ENCODE measurements at regions not wholly inside any gene's neighbourhood (a gene's known extent, or its start where the extent isn't known, plus 50 kb on each side); places are given as distances from the start of the nearest gene placed in this dataset.

DNA sequence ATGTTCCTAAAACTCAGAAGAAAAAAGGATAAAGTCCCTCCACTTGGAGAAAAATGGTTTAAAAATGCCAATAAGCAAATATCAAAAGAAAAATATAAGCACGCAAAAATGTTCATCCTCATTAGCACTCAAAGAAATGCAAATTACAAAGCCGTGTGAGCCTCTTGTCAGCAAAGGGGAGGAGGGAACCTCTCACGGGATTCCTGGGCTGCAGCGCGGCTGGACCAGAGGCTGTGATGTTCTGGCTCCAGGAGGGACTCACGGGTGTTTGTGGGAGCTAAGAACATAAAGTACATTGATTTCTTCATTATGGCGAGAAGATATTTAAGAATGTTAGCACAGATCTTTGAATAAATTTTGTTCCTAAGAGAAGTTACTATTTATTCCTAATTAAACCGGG lies 1451.2 kb downstream of the BRD1 start:
- no peak for DNase-seq

DNA sequence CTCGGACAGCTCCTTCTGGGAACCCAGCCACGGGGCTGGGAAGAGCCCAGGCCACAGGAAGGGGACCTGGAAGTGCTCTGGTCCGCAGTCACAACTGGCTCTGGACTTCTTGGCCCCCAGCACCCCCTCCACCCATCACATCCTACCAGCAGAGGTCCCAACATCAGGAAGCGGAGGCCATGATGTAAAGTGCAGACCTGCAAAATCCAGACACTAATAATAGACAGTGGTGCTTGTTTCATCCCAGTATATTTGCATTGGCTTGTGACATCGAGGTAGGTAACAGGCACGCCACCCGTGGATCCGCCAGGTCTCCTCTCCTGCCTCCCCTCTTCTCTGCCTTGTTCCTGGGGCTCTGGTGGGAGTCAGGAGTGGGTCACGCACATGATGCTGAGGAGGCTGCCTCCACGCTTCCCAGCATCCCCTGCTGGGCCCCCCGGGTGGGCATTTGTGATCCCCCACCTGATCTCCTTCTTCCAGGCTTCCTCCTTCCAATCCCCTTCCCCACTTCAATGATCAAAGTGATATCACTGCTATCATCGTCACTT lies 1454.0 kb downstream of the BRD1 start:
- no peak for DNase-seq

DNA sequence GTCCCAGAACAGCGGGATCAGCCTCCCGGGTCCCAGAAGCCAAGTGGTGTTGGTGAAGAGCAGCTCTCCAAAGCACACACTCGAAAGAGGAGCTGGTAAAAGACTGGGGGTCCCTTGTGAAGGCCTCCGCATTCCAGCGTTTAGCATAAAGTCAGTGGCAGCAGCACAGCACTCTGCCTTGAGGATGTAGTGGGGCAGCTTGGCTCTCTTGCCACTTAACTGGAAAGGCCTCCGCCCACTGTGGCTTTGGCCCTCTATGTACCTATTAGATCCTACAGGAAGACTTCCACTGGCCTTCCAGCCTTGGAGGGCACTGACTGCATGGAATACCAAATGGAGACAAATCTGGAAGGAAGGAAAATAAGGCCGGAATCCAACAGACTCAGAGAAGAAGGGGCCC lies 1455.3 kb downstream of the BRD1 start:
- no peak for DNase-seq

DNA sequence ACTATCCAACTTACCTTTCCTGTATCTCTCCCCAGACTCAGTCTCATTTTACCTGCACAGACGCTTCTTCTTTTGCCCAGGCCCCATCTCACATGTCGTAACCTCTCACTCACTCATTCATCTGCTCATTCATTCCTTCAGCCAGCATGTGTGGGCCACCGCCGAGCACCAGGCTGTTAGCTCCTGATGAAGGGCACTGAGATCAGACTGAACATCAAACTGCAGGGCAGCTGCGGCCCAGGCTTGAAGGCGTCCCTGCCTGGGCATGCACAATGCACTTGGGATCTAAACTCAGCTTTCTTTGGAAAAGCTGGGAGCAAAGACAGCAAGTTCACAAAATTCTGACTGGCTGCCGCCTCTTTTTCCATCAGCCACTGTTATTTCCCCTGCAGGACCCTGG lies 1456.3 kb downstream of the BRD1 start:
- no peak for DNase-seq

DNA sequence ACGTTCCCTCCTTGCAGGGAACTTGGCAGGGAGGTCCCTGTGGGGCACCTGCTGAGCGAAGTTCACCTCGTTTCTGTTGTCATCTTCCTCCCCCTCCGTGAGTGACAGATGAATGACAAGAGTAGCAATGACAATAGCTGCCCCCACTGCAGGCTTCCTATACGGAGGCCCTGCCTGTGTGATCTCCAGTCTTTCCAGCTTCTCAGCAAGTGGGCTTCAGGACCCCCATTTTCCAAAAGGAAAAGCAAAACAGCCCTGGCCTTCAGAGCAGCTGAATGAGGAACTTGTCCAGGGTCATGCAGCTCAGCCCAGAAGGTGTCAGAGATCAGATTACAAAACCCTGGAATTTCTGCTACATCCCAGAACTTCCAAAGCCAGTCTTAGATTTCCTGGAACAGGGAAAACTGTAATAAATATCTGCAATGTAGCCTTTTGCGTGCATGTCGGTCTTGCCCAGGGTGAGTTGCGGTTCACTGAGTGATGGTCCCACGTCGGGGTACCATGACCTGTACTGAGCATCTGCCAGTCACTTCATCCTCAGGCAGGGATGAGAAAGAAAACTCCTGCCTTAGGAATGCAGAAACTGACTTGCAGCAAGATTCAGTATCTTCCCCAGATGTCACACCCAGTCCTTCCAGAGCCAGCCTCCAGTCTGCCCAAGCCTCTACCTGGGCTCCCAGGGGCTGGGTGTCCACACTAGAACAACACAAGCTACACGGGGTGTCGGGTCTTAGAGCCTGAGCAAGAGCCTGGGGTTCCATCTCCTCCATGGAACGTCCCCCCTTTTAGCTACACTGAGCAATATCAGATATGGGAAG lies 1457.0 kb downstream of the BRD1 start:
- DNase-seq = no peak

DNA sequence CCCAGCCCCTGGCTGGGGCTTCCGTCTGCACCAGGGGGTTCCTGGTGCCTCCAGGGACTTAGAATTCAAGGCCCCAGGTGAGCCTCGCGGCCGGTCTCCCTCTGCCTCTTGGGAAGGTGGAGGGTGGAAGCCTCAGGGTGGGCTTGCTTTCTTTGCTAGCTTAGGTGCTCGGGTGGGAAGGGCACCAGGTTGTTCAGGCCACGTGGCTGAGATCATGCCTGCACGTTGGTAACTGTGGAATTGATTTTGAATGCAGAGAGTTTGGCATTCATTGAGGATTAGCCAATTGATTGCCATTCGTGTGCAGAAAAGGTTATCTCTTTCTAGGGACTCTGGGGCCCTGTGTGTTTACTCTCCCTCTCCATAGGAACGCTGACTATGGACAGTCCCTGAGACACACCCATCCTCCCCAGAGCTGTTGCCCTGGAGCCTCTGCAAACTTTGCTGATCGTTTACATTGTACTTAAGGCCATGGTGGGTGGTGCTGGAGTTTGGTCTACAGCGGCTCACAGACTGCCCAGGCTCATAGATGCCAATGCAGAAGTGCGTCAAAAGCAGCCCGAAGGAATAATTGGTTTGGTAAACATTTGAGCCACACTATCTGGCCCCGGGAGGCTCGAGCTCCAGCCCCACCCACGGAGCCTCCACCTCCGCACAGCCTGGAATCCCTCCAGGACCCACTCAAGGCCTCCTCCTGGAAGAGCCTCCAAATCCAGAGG lies 1457.7 kb downstream of the BRD1 start:
- DNase-seq = no peak

- DNase-seq = no peak
Measured at GRCh38 chr22:48368975-48369525, 1458.6 kb downstream of the BRD1 start.

GRCh38 chr22:48367731-48368130 lies 1459.9 kb downstream of the BRD1 start:
- DNase-seq = no peak

GRCh38 chr22:48366591-48366990 lies 1461.1 kb downstream of the BRD1 start:
- DNase-seq = no peak

- DNase-seq = no peak
Measured at GRCh38 chr22:48366056-48366455, 1461.6 kb downstream of the BRD1 start.

GRCh38 chr22:48365386-48365785 lies 1462.3 kb downstream of the BRD1 start:
- DNase-seq = no peak

DNA sequence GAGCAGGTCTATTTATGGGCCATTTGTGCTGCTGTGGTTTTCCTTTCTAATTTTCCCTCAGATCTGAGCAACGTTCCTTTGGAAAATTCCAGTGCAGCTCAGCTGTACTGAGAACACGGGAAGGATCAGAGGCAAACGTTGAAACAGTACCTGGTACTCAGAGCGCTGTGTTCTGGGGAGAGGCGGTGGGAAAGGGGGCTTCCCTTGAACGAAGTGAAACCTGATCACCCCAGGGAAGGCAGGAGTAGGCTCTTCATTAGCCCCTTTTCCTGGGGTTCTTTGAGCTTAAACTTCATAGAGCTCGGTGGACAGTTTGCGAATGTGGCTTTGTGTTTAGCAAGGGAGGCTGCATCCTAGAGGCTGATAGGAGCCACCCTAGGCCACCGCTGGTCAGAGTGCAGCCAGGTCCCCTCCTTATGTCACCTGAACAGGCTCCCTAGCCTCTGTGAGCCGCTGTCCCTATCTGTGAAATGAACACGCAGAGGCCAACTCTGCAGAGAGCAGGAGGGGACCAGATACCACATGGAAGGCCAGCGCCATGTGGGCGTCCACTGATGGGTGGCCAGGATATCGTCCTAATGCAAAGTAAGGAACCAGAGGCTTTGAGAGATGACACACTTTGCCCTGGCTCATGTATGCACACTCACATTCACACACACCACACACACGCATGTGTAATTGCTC lies 1464.8 kb downstream of the BRD1 start:
- no peak for DNase-seq

DNA sequence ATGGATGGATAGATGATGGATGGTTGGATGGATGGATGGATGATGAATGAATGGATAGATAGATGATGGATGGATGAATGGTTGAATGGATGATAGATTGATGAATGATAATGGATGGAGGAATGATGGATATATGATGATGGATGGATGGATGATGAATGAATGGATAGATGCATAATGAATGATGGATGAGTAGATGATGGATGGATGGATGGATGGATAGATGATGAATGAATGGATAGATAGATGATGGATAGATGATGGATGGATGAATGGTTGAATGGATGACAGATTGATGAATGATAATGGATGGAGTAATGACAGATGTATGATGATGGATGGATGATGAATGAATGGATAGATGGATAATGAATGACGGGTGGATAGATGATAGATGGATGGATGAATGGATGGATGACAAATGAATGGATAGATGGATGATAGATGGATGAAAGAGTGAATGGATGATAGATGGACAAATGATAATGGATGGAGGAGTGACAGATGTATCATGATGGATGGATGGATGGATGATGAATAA lies 1466.5 kb downstream of the BRD1 start:
- DNase-seq = no peak

GRCh38 chr22:48359613-48359965 lies 1468.1 kb downstream of the BRD1 start:
- no peak for DNase-seq

DNA sequence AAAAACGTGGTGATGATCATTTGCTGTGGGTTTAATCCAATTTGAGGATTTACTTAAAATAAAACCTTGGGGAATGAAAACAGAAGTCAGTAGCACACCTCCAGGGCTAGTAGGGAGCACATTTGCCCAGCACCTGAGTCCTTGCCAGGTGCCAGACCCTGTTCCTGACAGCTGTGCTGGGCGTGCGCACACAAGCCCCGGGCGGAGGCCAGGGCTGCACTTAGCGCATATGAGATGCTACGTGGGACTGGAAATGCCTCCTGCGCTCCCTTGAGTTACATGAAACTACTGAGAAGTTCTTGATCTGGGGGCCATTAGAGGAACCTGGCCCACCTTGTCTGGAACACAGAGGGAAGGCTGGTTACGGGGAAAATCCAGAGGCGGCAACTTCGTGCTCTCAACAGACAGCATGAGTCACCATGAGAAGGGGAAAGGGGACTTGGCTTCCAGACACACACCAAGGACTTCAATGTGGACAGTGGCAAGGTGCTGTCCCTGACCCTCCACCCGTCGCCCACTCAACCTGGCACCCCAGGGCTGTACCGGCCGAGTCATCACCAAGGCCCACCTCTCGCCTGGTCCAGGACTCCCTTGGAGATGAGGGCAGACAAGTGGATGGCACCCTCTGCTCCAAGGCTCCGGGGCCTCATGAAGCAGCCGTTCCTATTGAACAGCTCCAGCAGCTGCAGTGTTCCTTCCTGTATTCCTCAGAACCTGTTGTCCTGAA lies 1468.6 kb downstream of the BRD1 start:
- DNase-seq = no peak

DNA sequence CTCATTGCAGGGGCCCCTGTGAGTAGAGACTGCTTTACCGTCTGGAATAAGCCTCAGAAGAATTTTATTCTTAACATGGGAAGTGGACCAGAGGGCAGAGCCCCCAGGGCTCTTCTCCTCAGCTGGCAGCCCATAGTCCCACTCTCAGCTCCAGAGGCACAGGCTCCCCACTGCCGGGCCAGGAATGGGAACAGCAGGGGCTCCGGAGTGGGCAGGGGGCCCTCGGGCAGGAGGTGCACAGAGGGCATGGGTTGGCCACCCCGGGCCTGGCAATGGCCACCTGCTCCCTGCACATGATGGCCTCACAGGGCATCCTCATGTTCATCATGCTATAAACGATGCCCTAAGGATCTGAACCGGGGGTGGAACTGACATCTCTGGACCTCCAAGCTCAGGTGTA lies 1469.7 kb downstream of the BRD1 start:
- no peak for DNase-seq

GRCh38 chr22:48357196-48357595 lies 1470.5 kb downstream of the BRD1 start:
- no peak for DNase-seq

DNA sequence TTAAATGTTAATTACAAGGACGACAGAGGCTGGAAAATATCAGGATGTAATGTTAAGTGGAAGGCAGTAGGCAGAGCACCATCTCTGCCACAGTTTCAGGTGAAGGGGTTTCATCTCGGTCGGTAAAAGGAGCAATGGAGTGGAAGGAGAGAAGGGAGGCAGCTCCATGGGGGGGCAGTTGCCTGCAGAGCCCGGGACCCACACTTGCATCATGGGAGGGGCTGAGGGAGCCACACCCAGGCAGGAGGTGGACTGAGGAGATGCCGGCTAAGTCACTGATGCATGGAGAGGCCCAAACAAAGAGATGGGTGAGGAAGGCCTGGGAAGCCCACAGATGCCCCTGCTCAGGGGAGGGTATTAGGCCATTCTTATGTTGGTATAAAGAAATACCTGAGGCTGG lies 1470.9 kb downstream of the BRD1 start:
- DNase-seq = no peak

- no peak for DNase-seq
Measured at GRCh38 chr22:48354096-48354495, 1473.6 kb downstream of the BRD1 start.

DNA sequence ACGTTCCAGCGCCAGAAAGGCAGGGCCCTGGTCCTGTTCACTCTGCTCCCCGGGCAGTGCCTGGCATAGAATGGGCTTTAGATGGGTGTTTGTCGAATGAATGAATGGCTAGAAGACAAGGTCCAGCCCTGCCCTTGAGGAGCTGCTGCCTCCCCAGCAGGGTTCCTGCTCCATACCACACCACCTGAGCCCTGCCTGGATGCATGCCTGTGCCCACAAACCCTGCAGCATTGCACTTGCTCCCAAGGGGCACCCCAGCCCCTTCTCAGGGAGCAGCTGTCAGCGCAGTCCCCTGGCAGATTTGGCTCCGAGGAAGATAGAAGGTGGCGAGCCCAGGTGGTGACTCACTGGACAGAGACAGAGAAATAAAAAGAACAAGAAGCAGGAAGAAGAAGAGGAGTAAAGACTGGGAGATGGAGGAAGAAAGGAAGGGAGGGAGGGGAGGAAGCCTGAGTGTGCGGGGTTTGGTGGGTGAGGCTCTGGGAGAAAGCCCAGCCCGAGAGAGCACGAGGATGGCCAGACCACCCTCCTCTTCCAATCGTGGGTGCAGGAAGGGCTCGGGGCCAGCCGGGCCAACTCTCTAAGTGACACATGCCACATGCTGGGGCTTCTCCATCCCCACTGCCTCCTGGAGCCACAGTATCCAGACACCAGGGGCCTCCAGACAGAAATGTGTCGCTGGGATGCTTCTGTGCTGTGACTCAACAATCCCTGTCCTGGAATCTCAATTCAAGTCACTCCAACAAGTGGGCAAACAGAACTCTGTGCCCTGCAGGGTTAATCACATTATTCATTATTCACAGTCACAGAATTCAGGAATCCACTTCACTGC lies 1474.3 kb downstream of the BRD1 start:
- no peak for DNase-seq

All from NCI-H2107 (cell line).